ENCODE measurements at regions not wholly inside any gene's neighbourhood (a gene's known extent, or its start where the extent isn't known, plus 50 kb on each side); places are given as distances from the start of the nearest gene placed in this dataset.

DNA sequence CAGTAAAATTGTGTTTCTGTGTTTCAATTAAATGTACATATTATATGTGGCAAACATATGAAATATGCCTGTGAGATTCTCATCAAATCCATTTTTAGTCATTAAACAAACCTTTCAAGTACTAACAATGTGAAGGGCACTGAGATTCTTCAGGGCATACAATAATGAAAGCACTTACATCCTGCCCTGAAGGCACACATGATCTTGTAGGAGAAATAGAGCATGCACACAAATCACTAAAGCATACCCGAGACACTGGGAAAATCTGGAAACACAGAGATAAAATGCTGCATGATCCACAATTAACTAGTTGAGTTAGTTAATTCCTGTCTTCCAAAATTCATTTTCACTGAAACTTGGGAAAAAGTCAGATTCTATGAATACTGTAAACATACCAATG is 810.5 kb upstream of the NECTIN3 start:
- no peak for DNase-seq (ENCODE audit: low read depth)
- no peak overlapping the region for H3K4me3 ChIP-seq (ENCODE audit: control insufficient read depth, low read depth, low read length)
- TF ChIP-seq, protein P1, sequence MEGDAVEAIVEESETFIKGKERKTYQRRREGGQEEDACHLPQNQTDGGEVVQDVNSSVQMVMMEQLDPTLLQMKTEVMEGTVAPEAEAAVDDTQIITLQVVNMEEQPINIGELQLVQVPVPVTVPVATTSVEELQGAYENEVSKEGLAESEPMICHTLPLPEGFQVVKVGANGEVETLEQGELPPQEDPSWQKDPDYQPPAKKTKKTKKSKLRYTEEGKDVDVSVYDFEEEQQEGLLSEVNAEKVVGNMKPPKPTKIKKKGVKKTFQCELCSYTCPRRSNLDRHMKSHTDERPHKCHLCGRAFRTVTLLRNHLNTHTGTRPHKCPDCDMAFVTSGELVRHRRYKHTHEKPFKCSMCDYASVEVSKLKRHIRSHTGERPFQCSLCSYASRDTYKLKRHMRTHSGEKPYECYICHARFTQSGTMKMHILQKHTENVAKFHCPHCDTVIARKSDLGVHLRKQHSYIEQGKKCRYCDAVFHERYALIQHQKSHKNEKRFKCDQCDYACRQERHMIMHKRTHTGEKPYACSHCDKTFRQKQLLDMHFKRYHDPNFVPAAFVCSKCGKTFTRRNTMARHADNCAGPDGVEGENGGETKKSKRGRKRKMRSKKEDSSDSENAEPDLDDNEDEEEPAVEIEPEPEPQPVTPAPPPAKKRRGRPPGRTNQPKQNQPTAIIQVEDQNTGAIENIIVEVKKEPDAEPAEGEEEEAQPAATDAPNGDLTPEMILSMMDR (conservative IDR thresholded peaks at IDR 0.05; ENCODE audit: control insufficient read depth, insufficient read depth, low read depth, low read length), result no peak

DNA sequence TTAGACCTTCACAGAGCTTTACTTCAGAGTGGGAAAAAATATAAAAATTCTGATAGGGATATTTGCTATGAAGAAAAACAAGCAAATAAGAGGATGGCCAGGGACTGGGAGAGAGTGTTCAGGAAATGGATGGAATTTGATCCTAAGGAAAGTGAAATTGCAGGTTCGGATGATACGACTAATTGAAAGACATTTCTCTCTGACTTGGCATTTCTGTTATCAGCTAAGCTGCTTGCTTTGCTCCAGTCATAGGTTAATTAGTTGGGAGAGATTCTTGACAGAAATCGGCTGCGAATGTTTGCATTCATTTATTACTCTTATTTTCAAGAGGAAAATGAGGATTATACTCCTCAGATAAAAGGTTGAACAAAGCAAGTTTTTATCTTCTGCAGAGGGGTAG is 808.7 kb upstream of the NECTIN3 start:
- TF ChIP-seq, protein P1 (conservative IDR thresholded peaks at IDR 0.05; ENCODE audit: control insufficient read depth, insufficient read depth, low read depth, low read length), result no peak
- no peak overlapping the region for H3K4me3 ChIP-seq (ENCODE audit: control insufficient read depth, low read depth, low read length)
- DNase-seq (ENCODE audit: low read depth), result no peak

DNA sequence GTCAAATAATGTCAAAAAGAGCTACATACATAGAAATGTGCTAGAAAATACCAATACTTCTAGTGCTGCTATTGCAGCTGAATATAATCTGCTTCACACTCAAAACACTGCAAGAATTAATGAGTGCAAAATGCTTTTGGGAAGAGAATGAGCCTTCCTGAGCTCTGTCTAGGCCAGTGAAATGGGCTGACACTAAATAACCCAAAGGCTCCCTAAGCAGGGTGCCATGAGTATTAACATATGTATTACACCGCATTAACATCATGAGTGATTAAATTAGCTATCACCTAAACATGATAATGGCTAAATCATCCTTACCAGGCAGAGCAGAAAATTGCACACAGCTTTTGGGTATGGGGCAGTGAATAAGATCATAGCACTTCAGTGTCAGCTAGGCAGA is 806.3 kb upstream of the NECTIN3 start:
- H3K4me3 ChIP-seq (ENCODE audit: control insufficient read depth, low read depth, low read length), result no peak overlapping the region
- DNase-seq (ENCODE audit: low read depth), result no peak
- TF ChIP-seq, protein P1 (conservative IDR thresholded peaks at IDR 0.05; ENCODE audit: control insufficient read depth, insufficient read depth, low read depth, low read length), result no peak

DNA sequence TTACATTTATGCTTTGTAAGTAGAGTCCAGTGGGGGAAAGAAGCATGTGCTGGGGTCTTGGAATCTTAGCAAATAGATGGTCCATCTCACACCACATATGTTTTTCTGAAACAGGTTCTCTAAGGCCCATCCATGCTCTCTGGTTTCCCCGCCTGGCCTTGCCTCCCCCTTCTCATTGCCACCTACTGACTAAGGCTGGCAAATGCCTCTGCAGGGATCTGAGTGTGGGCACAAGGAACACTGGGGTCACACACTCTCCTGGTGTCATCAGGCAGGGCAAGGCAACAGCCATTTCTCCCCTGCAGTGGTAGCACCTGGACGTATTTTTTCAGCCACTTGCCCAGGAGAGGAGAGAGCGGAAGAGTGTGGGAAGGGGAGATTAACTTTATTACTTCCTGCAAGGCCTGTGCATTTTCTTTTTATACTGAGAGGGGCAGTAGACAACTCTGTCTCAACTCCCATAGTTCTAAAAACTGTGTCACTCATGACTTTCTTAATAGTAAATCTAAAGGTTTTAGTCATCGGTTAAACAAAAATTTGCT is 804.2 kb upstream of the NECTIN3 start:
- TF ChIP-seq, protein P1 (conservative IDR thresholded peaks at IDR 0.05; ENCODE audit: control insufficient read depth, insufficient read depth, low read depth, low read length), result no peak
- DNase-seq (ENCODE audit: low read depth), result no peak
- no peak overlapping the region for H3K4me3 ChIP-seq (ENCODE audit: control insufficient read depth, low read depth, low read length)

DNA sequence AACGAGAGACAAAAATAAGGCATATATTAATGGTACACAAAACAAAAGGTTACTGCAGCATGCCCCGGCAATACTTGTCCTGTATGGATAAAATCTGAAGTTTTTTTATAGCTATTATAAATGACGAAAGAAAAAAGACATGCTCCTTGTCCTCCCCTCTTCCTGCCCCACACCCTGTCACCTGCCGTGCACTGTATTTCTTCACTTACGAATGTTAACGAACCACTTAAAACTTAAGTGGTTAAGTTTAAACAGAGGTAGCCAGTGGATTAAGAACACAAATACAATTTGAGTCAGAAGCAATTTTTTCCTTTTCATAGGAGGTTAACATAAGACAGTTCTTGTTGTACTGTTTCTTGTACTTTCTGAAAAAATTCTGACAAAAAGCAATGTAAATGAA is 799.1 kb upstream of the NECTIN3 start:
- no peak overlapping the region for H3K4me3 ChIP-seq (ENCODE audit: control insufficient read depth, low read depth, low read length)
- TF ChIP-seq, protein P1 (conservative IDR thresholded peaks at IDR 0.05; ENCODE audit: control insufficient read depth, insufficient read depth, low read depth, low read length), result no peak
- DNase-seq (ENCODE audit: low read depth), result no peak

DNA sequence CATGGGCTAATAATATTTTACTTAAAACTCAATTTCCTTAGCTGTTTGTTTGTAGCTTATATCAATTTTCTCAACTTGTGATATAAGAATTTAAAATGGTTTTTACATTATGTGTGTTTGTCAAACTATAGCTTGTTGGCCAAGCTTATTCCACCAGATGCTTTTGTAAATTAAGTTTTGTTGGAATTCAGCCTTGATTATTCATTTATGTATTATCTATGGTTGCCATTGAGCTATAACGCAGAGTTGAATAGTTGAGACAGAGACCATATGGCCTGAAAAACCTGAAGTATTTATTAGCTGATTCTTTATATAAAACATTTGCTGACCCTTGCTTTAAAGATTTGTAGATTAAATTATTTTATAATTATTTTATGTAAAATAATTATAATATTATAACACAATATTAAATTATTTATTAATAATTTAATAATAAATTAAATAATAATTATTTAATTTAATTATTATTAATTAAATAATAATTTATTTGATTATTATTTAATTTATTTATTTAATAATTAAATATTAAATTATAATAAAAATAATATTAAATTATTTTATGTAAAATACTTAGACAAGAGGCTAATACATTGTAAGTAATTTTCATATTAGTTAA is 779.6 kb upstream of the NECTIN3 start:
- no peak overlapping the region for H3K4me3 ChIP-seq (ENCODE audit: control insufficient read depth, low read depth, low read length)
- TF ChIP-seq, protein P1 (conservative IDR thresholded peaks at IDR 0.05; ENCODE audit: control insufficient read depth, insufficient read depth, low read depth, low read length), result no peak
- no peak for DNase-seq (ENCODE audit: low read depth)
